NOMO-1 (cell line): ENCODE measurements at regions not wholly inside any gene's neighbourhood (a gene's known extent, or its start where the extent isn't known, plus 50 kb on each side); places are given as distances from the start of the nearest gene placed in this dataset.
A peak's percentile ranks its signal among the peaks of the same experiment; 100 is the strongest.
"Not testable (repeated sequence)": the region's sequence is repeated elsewhere in the genome, so short reads cannot be mapped to it uniquely, and the experiment has no call there.

ENCODE experiments used
- DNase-seq, 2 experiments: peaks; one replicate each; lab custom pipeline; 2025; ENCODE audit not compliant: unreplicated experiment in 2 of 2; lab: John Stamatoyannopoulos, UW

- not testable (repeated sequence) for DNase-seq
Measured at GRCh38 chr16:29120680-29121079, 135.8 kb downstream of the LAT start.

GRCh38 chr16:29118301-29118957, 133.6 kb downstream of the LAT start:
- DNase-seq = peak; percentile 7 to 39

GRCh38 chr16:29117631-29118030, 132.8 kb downstream of the LAT start:
- DNase-seq = no peak

DNA sequence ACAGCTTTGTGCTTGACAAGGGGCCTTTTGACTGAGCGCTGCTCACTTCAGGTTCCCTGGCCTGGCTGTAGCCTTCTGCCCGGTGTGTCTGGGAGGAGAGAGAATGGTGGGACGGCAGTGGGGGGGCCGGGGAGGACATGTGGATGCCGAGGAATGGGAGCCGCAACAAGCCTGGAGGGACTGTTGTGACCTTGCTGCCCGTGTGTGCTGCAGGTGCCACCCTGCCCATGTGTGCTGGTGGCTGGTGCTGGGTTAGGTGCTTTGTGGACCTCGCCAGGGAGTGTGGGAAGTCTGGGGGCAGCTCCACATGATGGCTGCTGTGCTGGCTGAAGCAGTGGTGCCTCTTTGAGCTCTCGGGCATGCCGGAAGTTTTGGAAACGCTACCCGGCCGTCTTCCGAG, 132.1 kb downstream of the LAT start:
- DNase-seq = no peak

DNA sequence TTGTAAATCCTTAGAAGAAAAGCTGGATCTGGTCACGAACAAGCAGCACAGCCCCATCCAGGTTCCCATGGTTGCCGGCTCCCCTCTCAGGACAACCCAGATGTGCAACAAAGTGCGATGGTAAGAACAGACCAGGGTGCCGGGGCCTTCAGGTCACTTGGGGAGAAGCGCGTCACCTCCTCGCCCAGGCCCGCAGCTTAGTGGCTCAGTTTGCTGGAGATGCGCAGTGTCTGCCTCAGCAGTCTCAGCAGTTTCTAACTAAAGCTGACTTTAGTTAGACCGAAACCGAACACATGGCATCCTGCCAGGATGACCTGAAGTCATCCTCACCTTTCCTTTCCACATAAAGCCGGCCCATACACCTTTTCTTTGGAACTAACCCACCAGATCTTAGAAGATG, 131.4 kb downstream of the LAT start:
- not testable (repeated sequence) for DNase-seq

GRCh38 chr16:29115802-29116141, 130.9 kb downstream of the LAT start:
- not testable (repeated sequence) for DNase-seq

DNA sequence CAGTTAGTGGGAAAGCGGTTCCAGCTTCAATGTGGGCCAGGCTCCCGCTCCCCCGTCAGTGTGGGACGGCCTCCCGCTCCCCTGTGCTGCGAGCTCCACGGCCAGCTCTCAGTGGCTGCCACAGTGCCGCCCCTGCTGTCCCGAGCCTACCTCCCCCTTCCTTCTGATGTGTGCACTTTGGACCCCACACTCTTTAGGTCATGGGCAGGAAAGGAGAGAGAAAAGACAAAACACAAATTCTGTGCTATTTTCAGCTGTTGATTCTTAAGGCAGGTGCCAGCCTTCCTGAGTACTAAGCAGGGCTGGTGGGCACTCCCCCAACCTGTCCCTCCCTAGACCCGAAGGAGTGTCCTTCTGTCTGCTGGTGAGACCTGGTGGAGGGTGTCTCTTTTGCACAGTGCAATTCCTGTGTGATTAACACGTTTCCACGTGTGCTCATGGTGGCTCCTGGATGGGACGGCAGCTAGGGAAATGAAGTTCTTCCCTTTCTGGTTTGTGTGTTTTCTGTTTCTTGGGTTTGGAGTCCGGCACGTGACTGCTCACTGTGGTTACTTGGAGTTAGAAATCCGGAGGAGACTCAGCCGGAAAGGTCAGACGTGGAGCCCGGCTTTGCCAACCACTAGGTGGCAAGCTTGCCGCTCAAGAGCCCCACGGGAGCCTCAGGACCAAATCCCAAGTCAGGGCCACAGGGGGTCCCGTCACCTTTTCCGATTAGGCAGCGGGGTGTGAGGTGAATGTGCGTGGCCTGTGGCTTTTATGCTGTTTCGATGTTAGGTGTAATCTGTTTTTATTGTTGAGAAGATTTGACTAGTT, 130.3 kb downstream of the LAT start:
- not testable (repeated sequence) for DNase-seq

DNA sequence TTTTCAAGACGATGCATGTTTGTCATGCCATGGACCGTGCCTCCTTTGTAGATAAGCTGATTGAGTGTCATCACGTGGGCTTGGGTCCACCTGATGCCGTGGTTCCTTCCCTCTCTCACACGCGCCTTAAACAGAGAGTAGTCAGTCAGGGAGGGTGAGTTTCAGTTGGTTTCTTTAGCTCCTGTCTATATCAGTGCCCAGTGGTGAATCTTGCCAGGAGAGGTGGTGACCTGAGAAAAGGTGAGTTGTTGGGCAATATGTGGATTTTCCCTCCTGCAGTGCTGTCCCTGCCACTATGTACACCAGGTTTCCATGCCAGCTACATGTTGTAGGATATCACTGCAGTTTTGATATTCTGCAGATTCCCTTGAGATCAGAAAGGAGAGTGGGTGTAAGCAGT, 129.7 kb downstream of the LAT start:
- no peak for DNase-seq

GRCh38 chr16:29113446-29113845, 128.6 kb downstream of the LAT start:
- DNase-seq = not testable (repeated sequence)

DNA sequence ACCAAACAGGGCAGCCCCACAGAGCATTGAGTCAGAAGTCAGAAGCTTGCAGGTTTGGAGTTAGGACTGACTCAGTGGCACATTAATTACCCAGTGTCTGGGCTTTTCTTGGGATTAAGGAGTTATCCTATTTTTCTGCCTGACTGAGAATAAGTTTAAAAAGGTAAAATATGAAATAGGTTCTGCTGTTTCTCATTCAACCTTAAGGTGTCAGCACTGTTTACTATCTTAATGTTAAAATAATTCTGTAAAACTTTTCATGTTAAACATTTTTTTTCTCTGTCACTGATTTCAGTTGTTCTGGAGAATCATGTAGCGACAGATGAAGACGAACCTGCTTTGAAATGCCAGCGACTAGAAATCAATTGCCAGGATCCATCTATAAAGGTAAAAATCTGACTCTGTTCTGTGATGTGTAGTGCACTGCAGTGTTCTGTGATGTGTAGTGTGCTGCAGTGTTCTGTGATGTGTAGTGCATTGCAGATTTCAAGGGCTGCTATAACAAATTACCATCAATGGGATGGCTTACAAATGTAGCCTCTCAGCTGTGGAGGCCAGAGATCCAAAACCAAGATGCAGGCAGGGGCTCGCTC, 128.0 kb downstream of the LAT start:
- DNase-seq = no peak

DNA sequence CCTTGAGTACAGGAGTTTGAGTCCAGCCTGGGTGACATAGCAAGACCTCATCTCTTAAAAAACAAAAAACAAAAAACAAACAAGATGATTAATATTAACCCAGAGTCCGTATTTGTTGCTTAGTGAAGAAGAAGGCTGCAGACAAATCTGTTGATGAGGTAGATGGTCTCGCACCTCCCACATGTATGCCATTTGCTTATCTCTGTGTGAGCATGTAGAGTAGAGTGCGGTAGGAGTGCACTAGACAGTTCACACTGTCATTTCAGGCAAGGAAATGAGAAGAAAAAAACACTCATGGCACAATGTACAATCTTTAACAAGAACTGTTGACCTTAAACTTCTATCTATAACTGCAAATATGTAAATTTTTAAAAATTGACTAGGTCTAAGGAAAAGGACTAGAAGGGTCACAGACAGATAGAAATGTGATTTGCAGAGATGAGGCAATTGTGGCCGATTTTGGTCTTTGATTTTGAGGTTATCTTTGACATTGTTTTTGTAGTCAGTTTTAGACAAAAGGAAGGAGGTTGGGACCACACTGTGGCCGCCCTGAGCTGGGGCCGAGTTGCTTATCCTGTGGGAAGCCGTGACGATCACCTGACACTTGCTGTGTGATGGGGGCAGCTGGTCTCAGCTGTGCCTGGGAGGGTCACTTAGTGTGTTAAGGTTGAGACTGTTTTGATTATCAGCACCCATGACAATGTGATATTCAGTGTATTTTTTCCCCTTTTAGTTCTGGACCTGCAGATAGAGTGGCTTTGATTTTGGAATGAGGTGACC, 127.2 kb downstream of the LAT start:
- DNase-seq = not testable (repeated sequence)

DNA sequence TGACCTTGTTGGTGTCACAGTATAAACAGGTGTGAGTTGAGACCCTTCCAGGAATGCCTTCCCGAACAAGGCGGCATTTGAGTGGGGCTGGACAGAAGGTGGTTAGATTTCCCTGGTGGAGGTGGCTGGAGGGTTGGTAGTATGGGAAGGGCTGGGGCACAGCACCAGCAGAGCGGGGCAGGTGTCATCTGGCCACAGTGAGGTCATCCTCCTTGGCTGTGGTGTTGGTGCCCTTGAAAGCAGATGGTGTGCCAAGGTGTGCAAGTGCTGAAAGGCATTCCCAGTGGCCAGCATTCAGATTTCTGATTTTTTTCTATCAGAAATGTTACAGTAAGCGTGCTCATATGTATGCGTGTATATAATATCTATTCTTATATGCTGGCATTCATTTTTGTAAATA, 126.6 kb downstream of the LAT start:
- DNase-seq = no peak

DNA sequence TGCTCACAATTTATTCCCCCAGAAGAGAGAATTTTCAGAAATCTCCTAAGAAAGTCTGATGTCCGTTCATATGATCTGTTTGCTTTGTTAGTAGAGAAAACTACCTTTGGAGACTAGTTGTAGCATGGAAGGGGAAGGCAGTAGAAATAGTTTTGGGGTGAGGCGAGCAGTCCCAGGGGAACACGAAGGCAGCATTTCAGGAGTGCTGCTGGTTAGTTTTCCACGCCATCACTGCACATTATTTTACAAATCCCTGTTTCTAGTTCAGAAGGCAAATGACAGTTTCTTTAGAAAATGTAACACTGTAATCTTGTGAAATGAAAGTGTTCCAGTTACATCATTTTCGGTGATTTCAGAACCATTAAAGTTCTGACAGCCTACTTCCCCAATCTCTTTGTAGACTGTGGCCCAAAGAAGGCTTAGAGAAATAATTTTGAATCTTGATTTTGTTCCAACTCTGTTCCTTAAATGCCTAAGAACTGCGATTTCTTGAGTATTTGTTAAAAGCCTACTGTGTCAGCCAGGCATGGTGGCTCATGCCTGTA, 123.8 kb downstream of the LAT start:
- not testable (repeated sequence) for DNase-seq

DNA sequence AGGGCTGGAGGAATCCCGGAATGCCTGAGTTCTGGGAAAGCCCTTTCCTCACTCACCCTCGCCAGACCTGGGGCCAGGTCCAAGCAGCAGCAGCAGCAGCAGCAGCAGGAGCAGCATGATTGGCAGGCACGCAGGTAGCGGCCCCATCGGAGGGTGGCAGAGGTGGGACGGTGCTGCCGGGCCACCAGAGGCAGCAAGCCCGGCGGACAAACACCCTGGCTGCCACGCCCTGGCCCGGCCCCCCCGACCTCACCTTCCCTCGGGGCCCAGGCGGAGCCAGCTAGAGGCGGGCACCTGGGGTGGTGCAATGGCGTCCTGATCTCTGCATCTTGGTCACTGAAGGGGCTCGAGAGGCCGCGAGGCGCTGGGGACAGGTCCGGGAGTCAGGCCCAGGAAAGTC, 122.4 kb downstream of the LAT start:
- DNase-seq = no peak

GRCh38 chr16:29106259-29106908, 121.5 kb downstream of the LAT start:
- DNase-seq = not testable (repeated sequence)

DNA sequence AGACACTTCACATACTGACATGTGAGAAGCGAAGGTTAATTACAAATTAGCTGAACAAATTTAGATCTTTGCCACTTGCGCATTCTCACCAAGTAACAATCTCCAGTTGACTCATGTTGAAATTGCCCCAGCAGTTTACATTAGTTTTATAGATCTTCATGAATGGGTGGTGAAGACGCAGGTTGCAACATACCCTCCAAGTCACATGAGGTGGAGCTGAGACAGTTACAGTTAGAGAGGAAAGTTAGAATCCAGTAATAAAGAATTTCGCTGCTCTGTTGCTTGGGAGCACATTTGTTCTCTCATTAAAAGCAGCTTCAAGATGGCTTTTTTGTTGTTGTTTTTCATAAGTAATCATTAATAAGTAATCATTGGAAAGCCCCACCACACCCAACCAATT, 119.7 kb downstream of the LAT start:
- peak in 1 of 2 experiments; percentile 20 for DNase-seq

- DNase-seq = not testable (repeated sequence)
Measured at GRCh38 chr16:29097965-29098364, 113.1 kb downstream of the LAT start.

- not testable (repeated sequence) for DNase-seq
Measured at GRCh38 chr16:29094729-29095624, 110.1 kb downstream of the LAT start.

GRCh38 chr16:29094325-29094724, 109.5 kb downstream of the LAT start:
- not testable (repeated sequence) for DNase-seq
